K562 (cell line): ENCODE measurements at regions not wholly inside any gene's neighbourhood (a gene's known extent, or its start where the extent isn't known, plus 50 kb on each side); places are given as distances from the start of the nearest gene placed in this dataset.
"Not testable (repeated sequence)": the region's sequence is repeated elsewhere in the genome, so short reads cannot be mapped to it uniquely, and the experiment has no call there.

Experiments
- ATAC-seq: fragments of 200-7000 bp; cut with Tn5 transposase; 3 replicates; pipeline ENCODE4 v1.9.1; 2020; ENCODE audit warnings: moderate library complexity
- BruUV-seq: library from RNA; stranded (reverse); fragments of 400-500 nt; replicated peaks from 2 replicates; lab custom pipeline; 2021; lab: Mats Ljungman, UMichigan
- CTCF ChIA-PET: fragments of 300-600 bp; formaldehyde crosslinking; extraction: SDS; loops from one replicate; lab custom pipeline; 2021; ENCODE audit warnings: low intra/inter-chr PET ratio; lab: Yijun Ruan, JAX
- POLR2A ChIA-PET: fragments of 300-600, 350-650 bp; sonication (Branson Sonifier 250); formaldehyde crosslinking; extraction: SDS; loops from one replicate; lab custom pipeline; 2021; ENCODE audit warnings: antibody characterized with exemption, inconsistent platforms; lab: Yijun Ruan, JAX
- DNase-seq, 4 experiments: peaks; one replicate each; pipeline versions ENCODE4 v3.0.0 to v3.0.0-alpha.2; 2011 to 2018; ENCODE audit warnings: low spot score in 3 of 4, mixed read lengths in 3 of 4; ENCODE audit errors: extremely low read depth in 1 of 4
- FAIRE-seq: peaks from 2 replicates; lab custom pipeline; 2011; peaks lifted over from hg19 to GRCh38; lab: Jason Lieb, UNC
- H2AFZ ChIP-seq: 2 replicates; pipeline ENCODE4 v1.6.0; 2011; ENCODE audit warnings: low read depth, low read length, control low read depth, inconsistent platforms
- H3K27ac ChIP-seq: fragments of 200-600 bp; 3 replicates; pipeline ENCODE4 v1.8.0; 2011; ENCODE audit warnings: low read depth, mild to moderate bottlenecking, control low read depth, inconsistent platforms, low read length, moderate library complexity, mixed read lengths; ENCODE audit errors: extremely low read depth
- H3K27me3 ChIP-seq, 2 experiments: fragments of 300-600 bp in 1 of 2; 2 replicates in 1 of 2; 3 replicates in 1 of 2; pipeline versions ENCODE4 v1.6.0 to v1.8.0; 2011; ENCODE audit warnings: inconsistent platforms in 2 of 2, low read length in 2 of 2, mild to moderate bottlenecking in 1 of 2, mixed read lengths in 1 of 2, moderate library complexity in 1 of 2; ENCODE audit not compliant: control insufficient read depth in 2 of 2, insufficient read depth in 2 of 2
- H3K36me3 ChIP-seq: fragments of 300-600 bp; 3 replicates; pipeline ENCODE4 v1.8.0; 2011; ENCODE audit warnings: mild to moderate bottlenecking, low read length, inconsistent platforms; ENCODE audit not compliant: control insufficient read depth, insufficient read depth
- H3K4me1 ChIP-seq, 2 experiments: fragments of 200-600 bp in 1 of 2; replicated peaks in 1 of 2; 2 replicates in 1 of 2; 3 replicates in 1 of 2; pipeline versions ENCODE4 v1.5.1 to v1.8.0; 2011; ENCODE audit warnings: inconsistent platforms in 2 of 2, low read length in 2 of 2, mild to moderate bottlenecking in 1 of 2, mixed read lengths in 1 of 2, moderate library complexity in 1 of 2; ENCODE audit not compliant: control insufficient read depth in 2 of 2, insufficient read depth in 2 of 2
- H3K4me2 ChIP-seq: 2 replicates; pipeline ENCODE4 v1.6.1; 2011; ENCODE audit warnings: low read length, control low read depth, inconsistent platforms, mixed read lengths; ENCODE audit not compliant: insufficient read depth
- H3K4me3 ChIP-seq: fragments of 200-600 bp; sonication (generic), shearing (Covaris generic); 2 replicates; pipeline ENCODE4 v1.5.1; 2016; ENCODE audit warnings: control low read depth, inconsistent platforms
- H3K79me2 ChIP-seq: fragments of 200-600 bp; 3 replicates; pipeline ENCODE4 v1.8.0; 2011; ENCODE audit warnings: low read length, inconsistent platforms; ENCODE audit not compliant: control insufficient read depth, insufficient read depth
- H3K9ac ChIP-seq, 2 experiments: 2 replicates each; pipeline versions ENCODE4 v1.6.0 to v1.6.1; 2011; ENCODE audit warnings: low read depth in 2 of 2, low read length in 2 of 2, control low read depth in 1 of 2, inconsistent platforms in 1 of 2, mild to moderate bottlenecking in 1 of 2, mixed read lengths in 1 of 2; ENCODE audit not compliant: insufficient read depth in 1 of 2
- H3K9me1 ChIP-seq: one replicate; pipeline ENCODE4 v1.6.0; 2011; ENCODE audit warnings: inconsistent platforms, mild to moderate bottlenecking, low read length, moderate library complexity; ENCODE audit not compliant: control insufficient read depth, insufficient read depth
- H3K9me3 ChIP-seq: replicated peaks from 2 replicates; pipeline ENCODE4 v1.5.1; 2011; ENCODE audit warnings: low read depth, low read length, inconsistent platforms; ENCODE audit not compliant: control insufficient read depth, insufficient read depth
- H4K20me1 ChIP-seq: replicated peaks from 2 replicates; pipeline ENCODE4 v1.6.1; 2011; ENCODE audit warnings: low read length, inconsistent platforms, mixed read lengths; ENCODE audit not compliant: control insufficient read depth, insufficient read depth
- CC2D1A ChIP-seq: fragments of 450-650 bp; IDR thresholded peaks from 2 replicates; pipeline ENCODE4 v1.6.1; 2017; ENCODE audit warnings: mild to moderate bottlenecking
- DNMT1 ChIP-seq: fragments of 450-650 bp; IDR thresholded peaks from 2 replicates; pipeline ENCODE4 v1.6.1; 2016; ENCODE audit warnings: antibody characterized with exemption, mild to moderate bottlenecking
- ETS1 ChIP-seq: conservative IDR thresholded peaks from 2 replicates; pipeline ENCODE4 v1.6.1; 2011; ENCODE audit warnings: low read depth, mild to moderate bottlenecking, low read length; ENCODE audit not compliant: control insufficient read depth
- GATA2 ChIP-seq: sonication (generic); formaldehyde crosslinking; IDR thresholded peaks from 2 replicates; pipeline ENCODE4 v1.4.0; 2020; ENCODE audit warnings: mild to moderate bottlenecking, missing genetic modification reagents
- HDAC1 ChIP-seq, 2 experiments: fragments of 450-650 bp; IDR thresholded peaks; 2 replicates each; pipeline ENCODE4 v1.6.1; 2016 to 2017; ENCODE audit warnings: inconsistent platforms in 1 of 2, mild to moderate bottlenecking in 1 of 2, moderate library complexity in 1 of 2
- HMG20B ChIP-seq: fragments of 250-450 bp; sonication (Bioruptor Pico); IDR thresholded peaks from 2 replicates; pipeline ENCODE4 v1.5.0; 2021; ENCODE audit warnings: mild to moderate bottlenecking
- LCOR ChIP-seq: sonication (generic); formaldehyde crosslinking; IDR thresholded peaks from 2 replicates; pipeline ENCODE4 v1.8.0; 2022; ENCODE audit warnings: mild to moderate bottlenecking, missing genetic modification reagents
- SAFB ChIP-seq: fragments of 200-400 bp; formaldehyde crosslinking; IDR thresholded peaks from 2 replicates; pipeline ENCODE4 v1.6.1; 2017; ENCODE audit warnings: low read depth, low read length, borderline replicate concordance
- TAF1 ChIP-seq: IDR thresholded peaks from 2 replicates; pipeline ENCODE4 v1.6.1; 2011; ENCODE audit warnings: mild to moderate bottlenecking, low read length, moderate library complexity; ENCODE audit not compliant: insufficient read depth, control insufficient read depth, severe bottlenecking; ENCODE audit errors: extremely low read depth
- TCFL5 ChIP-seq: fragments of 250-450 bp; sonication (Bioruptor Pico); conservative IDR thresholded peaks from 2 replicates; pipeline ENCODE4 v1.6.1; 2021; ENCODE audit warnings: mild to moderate bottlenecking, moderate library complexity, matching md5 sums
- ZKSCAN3 ChIP-seq: fragments of 250-450 bp; sonication (Bioruptor Pico); IDR thresholded peaks from 2 replicates; pipeline ENCODE4 v1.4.0; 2020
- ZNF79 ChIP-seq: fragments of 250-450 bp; sonication (Bioruptor Pico); IDR thresholded peaks from 2 replicates; pipeline ENCODE4 v1.4.0; 2020; ENCODE audit warnings: low read depth, mild to moderate bottlenecking, moderate library complexity
- WGBS: fragments of 100-300 bp; shearing (Covaris generic); methylation state at CpG from one replicate; pipeline ENCODE4 v1.1.6; 2016; ENCODE audit warnings: low coverage, mixed read lengths; ENCODE audit not compliant: insufficient coverage; ENCODE audit errors: missing lambda C conversion rate; 5-methylcytosine and 5-hydroxymethylcytosine counted together
- in situ Hi-C: fragments of 300-500 bp; cut with MboI; formaldehyde crosslinking; loops from 4 replicates; pipeline ENCODE4 v1.15.0; 2018; ENCODE audit warnings: inconsistent platforms, mixed read lengths
- intact Hi-C: fragments of 100-400 bp; cut with micrococcal nuclease; formaldehyde crosslinking; loops from 2 replicates; pipeline ENCODE4 v1.14.2; 2022
- TF ChIP-seq, protein P1 (sequence below): fragments of 450-650 bp; formaldehyde crosslinking; IDR thresholded peaks from 2 replicates; pipeline ENCODE4 v1.4.0; 2020; ENCODE audit warnings: mild to moderate bottlenecking, mixed read lengths

DNA sequence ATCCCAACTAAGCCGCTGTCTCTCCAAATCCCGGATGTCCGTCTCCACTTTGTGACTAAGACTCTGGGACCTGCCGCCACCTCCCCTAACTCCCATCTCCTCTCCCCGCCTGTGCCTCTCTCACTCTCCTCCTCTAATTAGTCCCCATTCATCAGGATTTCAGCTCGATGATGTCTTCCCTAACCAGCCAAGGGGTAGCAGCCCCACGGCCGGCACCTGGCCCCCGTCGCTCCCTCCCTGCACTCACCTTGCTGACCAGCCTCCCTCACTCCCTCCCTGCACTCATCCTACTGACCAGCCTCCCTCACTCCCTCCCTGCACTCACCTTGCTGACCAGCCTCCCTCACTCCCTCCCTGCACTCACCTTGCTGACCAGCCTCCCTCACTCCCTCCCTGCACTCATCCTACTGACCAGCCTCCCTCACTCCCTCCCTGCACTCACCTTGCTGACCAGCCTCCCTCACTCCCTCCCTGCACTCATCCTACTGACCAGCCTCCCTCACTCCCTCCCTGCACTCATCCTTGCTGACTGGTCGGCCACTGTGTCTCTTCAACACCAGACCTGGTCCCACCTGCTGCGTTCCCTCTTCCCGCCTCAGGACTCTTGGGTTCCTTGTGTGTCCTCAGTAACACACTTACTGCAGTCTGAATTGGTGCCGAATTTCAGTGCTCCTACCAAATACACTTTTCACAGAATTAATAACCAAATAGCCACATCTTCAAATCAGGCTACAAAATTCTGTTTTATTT, 179.3 kb upstream of the SALL3 start:
- ATAC-seq, H3K36me3 ChIP-seq, H3K4me1 ChIP-seq, H3K9ac ChIP-seq, intact Hi-C loops, H3K79me2 ChIP-seq, BruUV-seq, H2AFZ ChIP-seq, POLR2A ChIA-PET, H3K4me3 ChIP-seq, DNase-seq, CTCF ChIA-PET, H3K9me1 ChIP-seq, H3K4me2 ChIP-seq, FAIRE-seq, H3K27ac ChIP-seq, H4K20me1 ChIP-seq, H3K9me3 ChIP-seq, in situ Hi-C loops: not testable (repeated sequence)
- 0% methylated on average over 3 of the region's 14 CpGs for whole genome bisulfite sequencing
- H3K27me3 ChIP-seq, result peaks cover 0 to 24% of the 10 kb centered on the region in 2 experiments; a peak in 2 of 5 replicates

- Histone ChIP-seq H3K9me1 (no peaks in the 10 kb centered on the region), H3K4me3 (no peak overlapping the region), H3K9ac (no peak overlapping the region), H3K79me2 (no peaks in the 10 kb centered on the region), H3K27me3 (peaks cover 0 to 24% of the 10 kb centered on the region in 2 experiments; a peak in 2 of 5 replicates), H3K36me3 (no peaks in the 10 kb centered on the region), H4K20me1 (no peaks in the 10 kb centered on the region), H3K27ac (no peak overlapping the region), H3K9me3 (no peaks in the 10 kb centered on the region), H3K4me2 (no peak overlapping the region), H2AFZ (no peak overlapping the region), H3K4me1 (no peaks in the 10 kb centered on the region)
- 2% methylated on average over 7 of the region's 7 CpGs for WGBS
- intact Hi-C loops, result no loop called here
- TF ChIP-seq ZKSCAN3, result no peak
- TF ChIP-seq GATA2 (CRISPR knock-in tag), result no peak
- no peak for TF ChIP-seq ETS1
- no peak for TF ChIP-seq ZNF79
- no peak for TF ChIP-seq CC2D1A
- TF ChIP-seq DNMT1, result no peak
- TF ChIP-seq SAFB, result no peak
- TF ChIP-seq HMG20B (CRISPR knock-in tag), result no peak
- no peak for TF ChIP-seq LCOR (CRISPR knock-in tag)
- TF ChIP-seq, protein P1, sequence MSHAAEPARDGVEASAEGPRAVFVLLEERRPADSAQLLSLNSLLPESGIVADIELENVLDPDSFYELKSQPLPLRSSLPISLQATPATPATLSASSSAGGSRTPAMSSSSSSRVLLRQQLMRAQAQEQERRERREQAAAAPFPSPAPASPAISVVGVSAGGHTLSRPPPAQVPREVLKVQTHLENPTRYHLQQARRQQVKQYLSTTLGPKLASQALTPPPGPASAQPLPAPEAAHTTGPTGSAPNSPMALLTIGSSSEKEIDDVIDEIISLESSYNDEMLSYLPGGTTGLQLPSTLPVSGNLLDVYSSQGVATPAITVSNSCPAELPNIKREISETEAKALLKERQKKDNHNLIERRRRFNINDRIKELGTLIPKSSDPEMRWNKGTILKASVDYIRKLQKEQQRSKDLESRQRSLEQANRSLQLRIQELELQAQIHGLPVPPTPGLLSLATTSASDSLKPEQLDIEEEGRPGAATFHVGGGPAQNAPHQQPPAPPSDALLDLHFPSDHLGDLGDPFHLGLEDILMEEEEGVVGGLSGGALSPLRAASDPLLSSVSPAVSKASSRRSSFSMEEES (CRISPR knock-in tag), result no peak
- no peak for TF ChIP-seq TAF1
- no peak for TF ChIP-seq TCFL5 (CRISPR knock-in tag)
- TF ChIP-seq HDAC1 (IDR thresholded peaks at IDR 0.05), result no peak
- CTCF ChIA-PET, result no interaction called here
- DNase-seq, result no peak
- in situ Hi-C loops, result no loop called here
- no peak for ATAC-seq
- POLR2A ChIA-PET, result no interaction called here
- BruUV-seq, result no TSS peak
- FAIRE-seq, result no peak
Observed at GRCh38 chr18:78801011-78801410, 178.6 kb upstream of the SALL3 start.
